Ramos (cell line): ENCODE measurements at regions not wholly inside any gene's neighbourhood (a gene's known extent, or its start where the extent isn't known, plus 50 kb on each side); places are given as distances from the start of the nearest gene placed in this dataset.

Experiments
- in situ Hi-C: fragments of 300-500 bp; cut with MboI; formaldehyde crosslinking; loops from one replicate; pipeline ENCODE4 v1.14.3; 2022; ENCODE audit warnings: low sequenced_read_pairs; ENCODE audit not compliant: unreplicated experiment

- in situ Hi-C loops, result loop anchor here (25.0 kb wide), 1 partner anchor 455 kb away; no protein-coding TSS in a partner anchor
Observed at GRCh38 chr6:6516666-6517458, 71.7 kb upstream of the LY86 start.

GRCh38 chr6:6518631-6519427 lies 69.7 kb upstream of the LY86 start:
- in situ Hi-C loops, result loop anchor here (25.0 kb wide), 1 partner anchor 457 kb away; no protein-coding TSS in a partner anchor

GRCh38 chr6:6521961-6522482 lies 66.5 kb upstream of the LY86 start:
- in situ Hi-C loops, result loop anchor here (25.0 kb wide), 1 partner anchor 460 kb away; no protein-coding TSS in a partner anchor

GRCh38 chr6:6522709-6523108 lies 65.8 kb upstream of the LY86 start:
- in situ Hi-C loops, result loop anchor here (25.0 kb wide), 1 partner anchor 460 kb away; no protein-coding TSS in a partner anchor

- in situ Hi-C loops, result loop anchor here (25.0 kb wide), 2 partner anchors 463 to 1063 kb away; no protein-coding TSS in a partner anchor
Observed at GRCh38 chr6:6524951-6525350, 63.6 kb upstream of the LY86 start.

GRCh38 chr6:6525933-6526332 lies 62.6 kb upstream of the LY86 start:
- in situ Hi-C loops, result loop anchor here (25.0 kb wide), 1 partner anchor 1064 kb away; no protein-coding TSS in a partner anchor

GRCh38 chr6:6529275-6529674 lies 59.2 kb upstream of the LY86 start:
- in situ Hi-C loops, result loop anchor here (25.0 kb wide), 1 partner anchor 1067 kb away; no protein-coding TSS in a partner anchor

GRCh38 chr6:6533176-6533575 lies 55.3 kb upstream of the LY86 start:
- in situ Hi-C loops, result loop anchor here (25.0 kb wide), 1 partner anchor 1071 kb away; no protein-coding TSS in a partner anchor

GRCh38 chr6:6534399-6534798 lies 54.1 kb upstream of the LY86 start:
- in situ Hi-C loops, result loop anchor here (25.0 kb wide), 1 partner anchor 1072 kb away; no protein-coding TSS in a partner anchor

GRCh38 chr6:6537488-6538260 lies 50.8 kb upstream of the LY86 start:
- in situ Hi-C loops, result loop anchor here (25.0 kb wide), 1 partner anchor 1075 kb away; no protein-coding TSS in a partner anchor

- in situ Hi-C loops, result loop anchor here (25.0 kb wide), 1 partner anchor 1076 kb away; no protein-coding TSS in a partner anchor
Observed at GRCh38 chr6:6538261-6538660, 50.3 kb upstream of the LY86 start.
